CD4-positive, alpha-beta T cell (primary cell): ENCODE measurements at regions not wholly inside any gene's neighbourhood (a gene's known extent, or its start where the extent isn't known, plus 50 kb on each side); places are given as distances from the start of the nearest gene placed in this dataset.

Experiments
- ATAC-seq: fragments of 200-7000 bp; cut with Tn5 transposase; one replicate; pipeline ENCODE4 v1.10.0; 2022; ENCODE audit warnings: mild to moderate bottlenecking; ENCODE audit not compliant: poor library complexity
- CTCF ChIA-PET: fragments of 350-600 bp; sonication (Branson Sonifier 250); formaldehyde crosslinking; loops from one replicate; lab custom pipeline; 2021; ENCODE audit warnings: antibody characterized with exemption, inconsistent platforms; lab: Charles Lee
- POLR2A ChIA-PET: fragments of 350-600 bp; sonication (Branson Sonifier 250); formaldehyde crosslinking; loops from one replicate; lab custom pipeline; 2021; ENCODE audit warnings: antibody characterized with exemption, inconsistent platforms; lab: Charles Lee
- DNase-seq, 14 experiments: peaks; one replicate each; pipeline ENCODE4 v3.0.0-alpha.2; 2013 to 2020; ENCODE audit warnings: mixed read lengths in 2 of 14
- H3K27ac ChIP-seq, 2 donors: one replicate each; pipeline versions ENCODE4 v1.5.1 to v1.7.0; 2013; ENCODE audit warnings: low read length in 2 of 2, low read depth in 1 of 2, mild to moderate bottlenecking in 1 of 2
- H3K27me3 ChIP-seq, 2 experiments: 1 replicate in 1 of 2; 2 replicates in 1 of 2; pipeline versions ENCODE4 v1.6.1 to v1.7.0; 2013; ENCODE audit warnings: low read length in 2 of 2, control low read depth in 1 of 2, mild to moderate bottlenecking in 1 of 2, moderate library complexity in 1 of 2; ENCODE audit not compliant: insufficient read depth in 2 of 2, control insufficient read depth in 1 of 2
- H3K36me3 ChIP-seq: one replicate; pipeline ENCODE4 v1.6.1; 2013; ENCODE audit warnings: low read length, control low read depth; ENCODE audit not compliant: insufficient read depth
- H3K4me1 ChIP-seq: one replicate; pipeline ENCODE4 v1.6.1; 2013; ENCODE audit warnings: low read length, control low read depth; ENCODE audit not compliant: insufficient read depth
- H3K4me3 ChIP-seq: one replicate; pipeline ENCODE4 v1.5.1; 2013; ENCODE audit warnings: mild to moderate bottlenecking, low read length, moderate library complexity
- H3K9me3 ChIP-seq, 2 experiments: 1 replicate in 1 of 2; 2 replicates in 1 of 2; pipeline versions ENCODE4 v1.6.1 to v1.7.0; 2013; ENCODE audit warnings: low read length in 2 of 2, mild to moderate bottlenecking in 2 of 2, control low read depth in 1 of 2, moderate library complexity in 1 of 2; ENCODE audit not compliant: control insufficient read depth in 1 of 2, insufficient read depth in 1 of 2
- H3K27ac Mint-ChIP-seq: one replicate; pipeline ENCODE4 v1.8.0; 2020; ENCODE audit warnings: mixed read lengths
- H3K27me3 Mint-ChIP-seq: one replicate; pipeline ENCODE4 v1.8.0; 2021; ENCODE audit warnings: mixed read lengths
- H3K36me3 Mint-ChIP-seq: one replicate; pipeline ENCODE4 v1.8.0; 2021; ENCODE audit warnings: low read depth, mixed read lengths
- H3K4me1 Mint-ChIP-seq: one replicate; pipeline ENCODE4 v1.8.0; 2021; ENCODE audit warnings: low read depth, mixed read lengths
- H3K4me3 Mint-ChIP-seq: one replicate; pipeline ENCODE4 v1.8.0; 2020; ENCODE audit warnings: mild to moderate bottlenecking, mixed read lengths
- H3K9me3 Mint-ChIP-seq: one replicate; pipeline ENCODE4 v1.8.0; 2020; ENCODE audit warnings: mixed read lengths
- intact Hi-C, 2 experiments: fragments of 100-400 bp; cut with DNase I in 1 of 2; cut with micrococcal nuclease in 1 of 2; formaldehyde crosslinking; loops; one replicate each; pipeline versions ENCODE4 v1.15.1 to v1.9.0; 2023 to 2025; cut with DNase I, micrococcal nuclease
- TF ChIP-seq, protein P1 (sequence below): fragments of 200-600 bp; IDR thresholded peaks from one replicate; pipeline ENCODE4 v1.8.0; 2022; ENCODE audit warnings: antibody characterized with exemption, mild to moderate bottlenecking

DNA sequence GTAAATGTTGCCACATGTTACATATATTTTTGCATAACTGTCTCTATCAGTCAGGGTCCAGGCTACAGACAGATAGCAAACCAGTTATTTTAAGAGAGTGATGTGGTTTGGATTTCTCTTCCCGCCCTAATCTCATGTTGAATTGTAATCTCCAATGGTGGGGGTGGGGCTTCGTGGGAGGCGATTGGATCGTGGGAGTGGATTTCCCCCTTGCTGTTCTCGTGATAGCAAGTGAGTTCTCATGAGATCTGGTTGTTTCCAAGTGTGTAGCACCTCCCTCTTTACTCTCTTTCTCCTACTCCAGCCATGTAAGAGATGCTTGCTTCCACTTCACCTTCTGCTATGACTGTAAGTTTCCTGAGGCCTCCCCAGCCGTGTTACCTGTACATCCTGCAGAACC lies 704.2 kb upstream of the TBX3 start:
- Histone ChIP-seq H3K4me3 (no peak overlapping the region), H3K4me1 (no peaks in the 10 kb centered on the region), H3K27me3 (no peaks in the 10 kb centered on the region), H3K36me3 (no peaks in the 10 kb centered on the region), H3K27ac (no peak overlapping the region), H3K9me3 (peaks cover 0 to 4% of the 10 kb centered on the region in 2 experiments)
- intact Hi-C loops = no loop called here
- ATAC-seq (no peak), DNase-seq (no peak)
- no peak overlapping the region for H3K27ac Mint-ChIP-seq
- TF ChIP-seq, protein P1, sequence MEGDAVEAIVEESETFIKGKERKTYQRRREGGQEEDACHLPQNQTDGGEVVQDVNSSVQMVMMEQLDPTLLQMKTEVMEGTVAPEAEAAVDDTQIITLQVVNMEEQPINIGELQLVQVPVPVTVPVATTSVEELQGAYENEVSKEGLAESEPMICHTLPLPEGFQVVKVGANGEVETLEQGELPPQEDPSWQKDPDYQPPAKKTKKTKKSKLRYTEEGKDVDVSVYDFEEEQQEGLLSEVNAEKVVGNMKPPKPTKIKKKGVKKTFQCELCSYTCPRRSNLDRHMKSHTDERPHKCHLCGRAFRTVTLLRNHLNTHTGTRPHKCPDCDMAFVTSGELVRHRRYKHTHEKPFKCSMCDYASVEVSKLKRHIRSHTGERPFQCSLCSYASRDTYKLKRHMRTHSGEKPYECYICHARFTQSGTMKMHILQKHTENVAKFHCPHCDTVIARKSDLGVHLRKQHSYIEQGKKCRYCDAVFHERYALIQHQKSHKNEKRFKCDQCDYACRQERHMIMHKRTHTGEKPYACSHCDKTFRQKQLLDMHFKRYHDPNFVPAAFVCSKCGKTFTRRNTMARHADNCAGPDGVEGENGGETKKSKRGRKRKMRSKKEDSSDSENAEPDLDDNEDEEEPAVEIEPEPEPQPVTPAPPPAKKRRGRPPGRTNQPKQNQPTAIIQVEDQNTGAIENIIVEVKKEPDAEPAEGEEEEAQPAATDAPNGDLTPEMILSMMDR = no peak
- no peak overlapping the region for H3K4me3 Mint-ChIP-seq
- CTCF ChIA-PET = no interaction called here
- H3K9me3 Mint-ChIP-seq = peaks cover 6% of the 10 kb centered on the region
- H3K4me1 Mint-ChIP-seq = no peaks in the 10 kb centered on the region
- H3K27me3 Mint-ChIP-seq = no peaks in the 10 kb centered on the region
- H3K36me3 Mint-ChIP-seq = no peaks in the 10 kb centered on the region
- POLR2A ChIA-PET = no interaction called here

DNA sequence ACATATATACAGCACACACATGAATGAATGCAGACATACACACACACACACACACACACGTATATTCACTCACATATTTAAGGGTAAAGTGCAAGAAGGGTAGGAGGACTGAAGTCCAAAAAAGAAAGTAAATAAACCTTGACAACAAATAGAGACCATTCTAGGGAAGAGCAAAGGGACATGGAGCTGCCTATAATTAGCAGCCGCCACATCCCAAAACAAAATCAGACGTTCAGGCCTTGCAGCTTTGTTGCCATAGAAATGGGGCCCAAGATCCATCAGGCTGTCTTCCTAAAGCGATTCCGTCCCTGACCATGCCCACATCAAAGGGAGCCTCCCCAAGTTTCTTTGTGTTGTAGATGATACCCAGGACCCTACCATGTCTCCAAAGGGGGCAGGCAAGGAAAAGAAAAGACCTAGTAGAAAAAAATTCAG lies 703.5 kb upstream of the TBX3 start:
- Mint-ChIP-seq H3K9me3 (peaks cover 3% of the 10 kb centered on the region), H3K27me3 (no peaks in the 10 kb centered on the region), H3K27ac (no peak overlapping the region), H3K36me3 (no peaks in the 10 kb centered on the region), H3K4me1 (no peaks in the 10 kb centered on the region), H3K4me3 (no peak overlapping the region)
- Histone ChIP-seq H3K4me1 (no peaks in the 10 kb centered on the region), H3K27ac (no peak overlapping the region), H3K36me3 (no peaks in the 10 kb centered on the region), H3K9me3 (peaks cover 0 to 6% of the 10 kb centered on the region in 2 experiments), H3K4me3 (no peak overlapping the region), H3K27me3 (no peaks in the 10 kb centered on the region)
- no peak for ATAC-seq
- ChIA-PET POLR2A (no interaction called here), CTCF (no interaction called here)
- TF ChIP-seq, protein P1 = no peak
- intact Hi-C loops = no loop called here
- no peak for DNase-seq

DNA sequence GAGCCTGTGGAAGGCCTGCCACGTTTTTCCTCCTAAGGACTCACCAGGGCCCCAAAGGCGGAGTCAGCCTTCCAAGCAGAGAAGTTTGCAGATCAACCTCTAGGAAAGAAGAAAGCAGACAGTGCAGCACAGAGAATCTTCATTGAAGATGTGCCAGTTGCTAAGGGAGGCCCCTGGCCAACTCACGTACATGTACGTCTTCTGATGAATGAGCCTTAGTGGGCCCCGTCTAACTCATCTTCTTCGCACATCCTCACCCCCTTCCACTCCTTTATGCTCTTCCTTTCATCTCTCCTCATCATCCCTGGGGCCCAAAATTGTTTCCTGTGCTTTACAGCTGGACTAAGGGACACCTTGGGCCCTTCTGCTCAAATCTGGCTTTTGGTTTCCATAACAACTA lies 703.0 kb upstream of the TBX3 start:
- ChIA-PET CTCF (no interaction called here), POLR2A (no interaction called here)
- ATAC-seq (no peak), DNase-seq (no peak)
- Mint-ChIP-seq H3K27ac (no peak overlapping the region), H3K4me3 (no peak overlapping the region), H3K27me3 (no peaks in the 10 kb centered on the region), H3K36me3 (no peaks in the 10 kb centered on the region), H3K9me3 (peaks cover 3% of the 10 kb centered on the region), H3K4me1 (no peaks in the 10 kb centered on the region)
- Histone ChIP-seq H3K27me3 (no peaks in the 10 kb centered on the region), H3K4me1 (no peaks in the 10 kb centered on the region), H3K9me3 (peaks cover 0 to 7% of the 10 kb centered on the region in 2 experiments), H3K36me3 (no peaks in the 10 kb centered on the region), H3K27ac (no peak overlapping the region), H3K4me3 (no peak overlapping the region)
- TF ChIP-seq, protein P1 = no peak
- intact Hi-C loops = no loop called here
